ENCODE measurements at regions not wholly inside any gene's neighbourhood (a gene's known extent, or its start where the extent isn't known, plus 50 kb on each side); places are given as distances from the start of the nearest gene placed in this dataset.

GRCh38 chr21:35510957-35511695 lies 462.0 kb upstream of the RUNX1 start:
- Histone ChIP-seq H3K36me3 (ENCODE audit: control insufficient read depth in 2 of 2, insufficient read depth in 1 of 2, low read length in 2 of 2) (no peaks in the 10 kb centered on the region), H3K4me3 (ENCODE audit: low read depth, low read length) (no peak overlapping the region), H3K9me3 (ENCODE audit: control insufficient read depth, insufficient read depth, low read depth, low read length) (no peaks in the 10 kb centered on the region), H3K27ac (ENCODE audit: extremely low read depth, low read depth, low read length) (no peak overlapping the region; the same call in 1 of the 2 replicates), H3K4me1 (ENCODE audit: control insufficient read depth, insufficient read depth, low read length) (peaks cover 11% of the 10 kb centered on the region; the same call in 1 of the 2 replicates)
- no peak for TF ChIP-seq ZNF518A (tag by site-specific recombination; conservative IDR thresholded peaks at IDR 0.05; ENCODE audit: low read depth)
- TF ChIP-seq HIC1 (tag by site-specific recombination; IDR thresholded peaks at IDR 0.05): no peak
- no peak for TF ChIP-seq ZNF704 (tag by site-specific recombination; IDR thresholded peaks at IDR 0.05)
- TF ChIP-seq ZNF600 (tag by site-specific recombination; IDR thresholded peaks at IDR 0.05): no peak
- TF ChIP-seq ZSCAN23 (tag by site-specific recombination; IDR thresholded peaks at IDR 0.05): no peak
- no peak for TF ChIP-seq ZBTB11 (tag by site-specific recombination; conservative IDR thresholded peaks at IDR 0.05; ENCODE audit: low read depth)
- TF ChIP-seq ZNF26 (tag by site-specific recombination; IDR thresholded peaks at IDR 0.05): no peak
- no peak for TF ChIP-seq ZNF610 (tag by site-specific recombination; IDR thresholded peaks at IDR 0.05; ENCODE audit: borderline replicate concordance)
- no peak for TF ChIP-seq ZNF513 (tag by site-specific recombination; IDR thresholded peaks at IDR 0.05)
- TF ChIP-seq KLF1 (tag by site-specific recombination; IDR thresholded peaks at IDR 0.05): peak; percentile 96
- no peak for TF ChIP-seq ZNF449 (tag by site-specific recombination; IDR thresholded peaks at IDR 0.05)
- peak; percentile 36; the same call in 1 of the 2 replicates for TF ChIP-seq PRDM10 (tag by site-specific recombination; IDR thresholded peaks at IDR 0.05)
- CTCF ChIA-PET: interaction anchor here (0.6 kb wide), 1 partner anchor 513 kb away, joined by 3 read pairs; no protein-coding TSS in a partner anchor
- POLR2A ChIA-PET: interaction anchor here (1.2 kb wide), 1 partner anchor 623 kb away, joined by 3 read pairs; no protein-coding TSS in a partner anchor

Data from HEK293 (cell line).